K562 (cell line): ENCODE measurements at regions not wholly inside any gene's neighbourhood (a gene's known extent, or its start where the extent isn't known, plus 50 kb on each side); places are given as distances from the start of the nearest gene placed in this dataset.

ENCODE experiments used
- MTA3 ChIP-seq: fragments of 450-650 bp; formaldehyde crosslinking; IDR thresholded peaks from 2 replicates; pipeline ENCODE4 v1.6.1; 2017; ENCODE audit warnings: mild to moderate bottlenecking, borderline replicate concordance
- POLR2AphosphoS5 ChIP-seq: IDR thresholded peaks from 2 replicates; pipeline ENCODE4 v1.6.1; 2011; ENCODE audit warnings: mild to moderate bottlenecking, low read depth, low read length, moderate library complexity; ENCODE audit not compliant: control insufficient read depth, insufficient read depth
- SETDB1 ChIP-seq: IDR thresholded peaks from one replicate; pipeline ENCODE4 v1.6.1; 2012; ENCODE audit warnings: low read length, control low read depth, inconsistent platforms
- SMC3 ChIP-seq: conservative IDR thresholded peaks from 2 replicates; pipeline ENCODE4 v1.6.1; 2011; ENCODE audit warnings: low read depth, low read length, improper control_type of control experiment; ENCODE audit not compliant: insufficient read depth
- TEAD1 ChIP-seq, 2 experiments: fragments of 450-650 bp in 1 of 2; sonication (generic) in 1 of 2; formaldehyde crosslinking; IDR thresholded peaks; 2 replicates each; pipeline versions ENCODE4 v1.4.0 to v1.8.0; 2020 to 2022; ENCODE audit warnings: mild to moderate bottlenecking in 2 of 2, missing genetic modification reagents in 1 of 2
- USF2 ChIP-seq: sonication (generic); formaldehyde crosslinking; IDR thresholded peaks from 2 replicates; pipeline ENCODE4 v1.5.0; 2020; ENCODE audit warnings: missing genetic modification reagents
- YY1 ChIP-seq, 3 experiments: IDR thresholded peaks; 2 replicates each; pipeline ENCODE4 v1.6.1; 2011; ENCODE audit warnings: low read length in 2 of 3, mild to moderate bottlenecking in 2 of 3, moderate library complexity in 2 of 3, borderline replicate concordance in 1 of 3, control low read depth in 1 of 3, low read depth in 1 of 3; ENCODE audit not compliant: insufficient read depth in 3 of 3, insufficient replicate concordance in 2 of 3, control insufficient read depth in 1 of 3, insufficient read length in 1 of 3; ENCODE audit errors: extremely low read depth in 1 of 3
- ZC3H8 ChIP-seq: fragments of 450-650 bp; IDR thresholded peaks from 2 replicates; pipeline ENCODE4 v1.6.1; 2017
- ZFX ChIP-seq: sonication (generic); formaldehyde crosslinking; IDR thresholded peaks from 2 replicates; pipeline ENCODE4 v1.8.0; 2022; ENCODE audit warnings: mild to moderate bottlenecking, missing genetic modification reagents, moderate library complexity
- TF ChIP-seq, protein P1 (sequence below), 2 experiments: IDR thresholded peaks; 2 replicates each; pipeline ENCODE4 v1.6.1; 2011; ENCODE audit warnings: borderline replicate concordance in 1 of 2, control low read depth in 1 of 2, low read depth in 1 of 2, low read length in 1 of 2, mild to moderate bottlenecking in 1 of 2, mixed read lengths in 1 of 2, moderate library complexity in 1 of 2; ENCODE audit not compliant: insufficient read depth in 1 of 2, insufficient read length in 1 of 2, poor library complexity in 1 of 2, severe bottlenecking in 1 of 2; ENCODE audit errors: extremely low read depth in 1 of 2
- TF ChIP-seq, protein P2 (sequence below), 3 experiments: IDR thresholded peaks in 2 of 3; conservative IDR thresholded peaks in 1 of 3; 2 replicates each; pipeline ENCODE4 v1.5.1; 2011 to 2012; ENCODE audit warnings: low read length in 3 of 3, mild to moderate bottlenecking in 3 of 3, control low read depth in 2 of 3, improper control_type of control experiment in 1 of 3, inconsistent platforms in 1 of 3, low read depth in 1 of 3, mixed read lengths in 1 of 3, moderate library complexity in 1 of 3; ENCODE audit not compliant: insufficient read depth in 2 of 3
- TF ChIP-seq, protein P3 (sequence below): sonication (generic); formaldehyde crosslinking; IDR thresholded peaks from 2 replicates; pipeline ENCODE4 v1.8.0; 2022; ENCODE audit warnings: missing genetic modification reagents, mild to moderate bottlenecking, borderline replicate concordance

DNA sequence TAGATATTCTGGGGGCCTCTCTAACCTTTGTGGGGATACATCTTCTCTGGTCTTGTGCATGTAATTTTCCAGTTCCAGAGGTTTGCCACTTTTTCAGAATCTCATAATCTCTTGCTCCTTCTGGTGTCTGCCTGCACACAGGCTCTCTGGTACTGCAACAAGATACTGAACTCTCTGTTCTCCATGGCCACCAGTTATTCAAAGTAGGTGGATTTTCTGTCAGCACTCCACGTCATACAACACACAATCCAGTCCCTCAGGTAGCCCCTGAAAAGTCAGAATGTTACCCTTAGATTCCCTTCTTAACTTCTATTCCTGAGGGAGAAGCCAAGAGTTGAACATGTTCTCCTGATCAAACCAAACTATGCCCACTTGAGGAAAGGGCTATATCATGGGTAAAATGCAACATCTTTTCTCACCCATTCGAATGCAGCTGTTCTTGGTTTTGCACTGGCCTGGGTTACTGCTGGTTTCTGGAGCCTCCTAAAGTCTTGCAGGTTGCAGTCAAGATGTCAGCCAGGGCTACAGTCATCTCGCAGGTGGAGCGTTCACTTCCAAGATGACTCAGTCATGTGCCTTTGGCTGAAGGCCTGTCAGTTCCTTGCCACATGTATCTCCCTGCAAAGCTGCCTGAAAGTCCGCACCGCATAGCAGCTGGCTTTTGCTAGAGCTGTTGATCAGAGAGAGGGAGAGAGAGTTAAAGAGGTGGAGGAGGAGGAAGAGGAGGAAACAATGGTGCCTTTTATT lies 57.7 kb upstream of the TUBA3C start:
- TF ChIP-seq, protein P1, sequence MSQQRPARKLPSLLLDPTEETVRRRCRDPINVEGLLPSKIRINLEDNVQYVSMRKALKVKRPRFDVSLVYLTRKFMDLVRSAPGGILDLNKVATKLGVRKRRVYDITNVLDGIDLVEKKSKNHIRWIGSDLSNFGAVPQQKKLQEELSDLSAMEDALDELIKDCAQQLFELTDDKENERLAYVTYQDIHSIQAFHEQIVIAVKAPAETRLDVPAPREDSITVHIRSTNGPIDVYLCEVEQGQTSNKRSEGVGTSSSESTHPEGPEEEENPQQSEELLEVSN (IDR thresholded peaks at IDR 0.05; ENCODE audit: borderline replicate concordance in 1 of 2, extremely low read depth in 1 of 2, insufficient read depth in 1 of 2, insufficient read length in 1 of 2, low read depth in 1 of 2, low read length in 1 of 2, poor library complexity in 1 of 2, severe bottlenecking in 1 of 2): no peak
- TF ChIP-seq TEAD1 (CRISPR knock-in tag; IDR thresholded peaks at IDR 0.05) (no peak), ZFX (CRISPR knock-in tag) (no peak), SMC3 (no peak), MTA3 (no peak), USF2 (CRISPR knock-in tag) (no peak), ZC3H8 (no peak), SETDB1 (no peak), YY1 (IDR thresholded peaks at IDR 0.05; ENCODE audit: borderline replicate concordance in 1 of 3, control insufficient read depth in 1 of 3, extremely low read depth in 1 of 3, insufficient read depth in 3 of 3, insufficient read length in 1 of 3, insufficient replicate concordance in 2 of 3, low read depth in 1 of 3, low read length in 2 of 3) (no peak), POLR2AphosphoS5 (no peak)
- TF ChIP-seq, protein P2, sequence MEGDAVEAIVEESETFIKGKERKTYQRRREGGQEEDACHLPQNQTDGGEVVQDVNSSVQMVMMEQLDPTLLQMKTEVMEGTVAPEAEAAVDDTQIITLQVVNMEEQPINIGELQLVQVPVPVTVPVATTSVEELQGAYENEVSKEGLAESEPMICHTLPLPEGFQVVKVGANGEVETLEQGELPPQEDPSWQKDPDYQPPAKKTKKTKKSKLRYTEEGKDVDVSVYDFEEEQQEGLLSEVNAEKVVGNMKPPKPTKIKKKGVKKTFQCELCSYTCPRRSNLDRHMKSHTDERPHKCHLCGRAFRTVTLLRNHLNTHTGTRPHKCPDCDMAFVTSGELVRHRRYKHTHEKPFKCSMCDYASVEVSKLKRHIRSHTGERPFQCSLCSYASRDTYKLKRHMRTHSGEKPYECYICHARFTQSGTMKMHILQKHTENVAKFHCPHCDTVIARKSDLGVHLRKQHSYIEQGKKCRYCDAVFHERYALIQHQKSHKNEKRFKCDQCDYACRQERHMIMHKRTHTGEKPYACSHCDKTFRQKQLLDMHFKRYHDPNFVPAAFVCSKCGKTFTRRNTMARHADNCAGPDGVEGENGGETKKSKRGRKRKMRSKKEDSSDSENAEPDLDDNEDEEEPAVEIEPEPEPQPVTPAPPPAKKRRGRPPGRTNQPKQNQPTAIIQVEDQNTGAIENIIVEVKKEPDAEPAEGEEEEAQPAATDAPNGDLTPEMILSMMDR (IDR thresholded peaks at IDR 0.05 in 2 of 3, conservative IDR thresholded peaks at IDR 0.05 in 1 of 3; ENCODE audit: insufficient read depth in 2 of 3, low read depth in 1 of 3, low read length in 3 of 3): no peak
- TF ChIP-seq, protein P3, sequence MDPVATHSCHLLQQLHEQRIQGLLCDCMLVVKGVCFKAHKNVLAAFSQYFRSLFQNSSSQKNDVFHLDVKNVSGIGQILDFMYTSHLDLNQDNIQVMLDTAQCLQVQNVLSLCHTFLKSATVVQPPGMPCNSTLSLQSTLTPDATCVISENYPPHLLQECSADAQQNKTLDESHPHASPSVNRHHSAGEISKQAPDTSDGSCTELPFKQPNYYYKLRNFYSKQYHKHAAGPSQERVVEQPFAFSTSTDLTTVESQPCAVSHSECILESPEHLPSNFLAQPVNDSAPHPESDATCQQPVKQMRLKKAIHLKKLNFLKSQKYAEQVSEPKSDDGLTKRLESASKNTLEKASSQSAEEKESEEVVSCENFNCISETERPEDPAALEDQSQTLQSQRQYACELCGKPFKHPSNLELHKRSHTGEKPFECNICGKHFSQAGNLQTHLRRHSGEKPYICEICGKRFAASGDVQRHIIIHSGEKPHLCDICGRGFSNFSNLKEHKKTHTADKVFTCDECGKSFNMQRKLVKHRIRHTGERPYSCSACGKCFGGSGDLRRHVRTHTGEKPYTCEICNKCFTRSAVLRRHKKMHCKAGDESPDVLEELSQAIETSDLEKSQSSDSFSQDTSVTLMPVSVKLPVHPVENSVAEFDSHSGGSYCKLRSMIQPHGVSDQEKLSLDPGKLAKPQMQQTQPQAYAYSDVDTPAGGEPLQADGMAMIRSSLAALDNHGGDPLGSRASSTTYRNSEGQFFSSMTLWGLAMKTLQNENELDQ (CRISPR knock-in tag): no peak
